ENCODE measurements at regions not wholly inside any gene's neighbourhood (a gene's known extent, or its start where the extent isn't known, plus 50 kb on each side); places are given as distances from the start of the nearest gene placed in this dataset.

- DNase-seq (ENCODE audit: low read depth) = no peak
- no peak for TF ChIP-seq CTCF (IDR thresholded peaks at IDR 0.05; ENCODE audit: low read depth, low read length, missing control alignments)
These were observed 391.9 kb upstream of the AKR1E2 start for GRCh38 chr10:4434105-4434504.

GRCh38 chr10:4431114-4431863, 394.7 kb upstream of the AKR1E2 start:
- no peak for TF ChIP-seq CTCF (IDR thresholded peaks at IDR 0.05; ENCODE audit: low read depth, low read length, missing control alignments)
- H3K4me3 ChIP-seq (ENCODE audit: low read depth, low read length) = no peak overlapping the region
- DNase-seq (ENCODE audit: low read depth) = no peak

More at GRCh38 chr10:4434105-4434504, 391.9 kb upstream of the AKR1E2 start:
- no peak overlapping the region for H3K4me3 ChIP-seq (ENCODE audit: low read depth, low read length)

GRCh38 chr10:4429571-4429970, 396.4 kb upstream of the AKR1E2 start:
- DNase-seq (ENCODE audit: low read depth) = no peak
- no peak overlapping the region for H3K4me3 ChIP-seq (ENCODE audit: low read depth, low read length)
- TF ChIP-seq CTCF (IDR thresholded peaks at IDR 0.05; ENCODE audit: low read depth, low read length, missing control alignments) = no peak

- no peak overlapping the region for H3K4me3 ChIP-seq (ENCODE audit: low read depth, low read length)
- DNase-seq (ENCODE audit: low read depth) = no peak
- no peak for TF ChIP-seq CTCF (IDR thresholded peaks at IDR 0.05; ENCODE audit: low read depth, low read length, missing control alignments)
These were observed 398.5 kb upstream of the AKR1E2 start for GRCh38 chr10:4427532-4427931.

GRCh38 chr10:4426866-4427265, 399.1 kb upstream of the AKR1E2 start:
- no peak overlapping the region for H3K4me3 ChIP-seq (ENCODE audit: low read depth, low read length)
- DNase-seq (ENCODE audit: low read depth) = no peak
- TF ChIP-seq CTCF (IDR thresholded peaks at IDR 0.05; ENCODE audit: low read depth, low read length, missing control alignments) = no peak

- H3K4me3 ChIP-seq (ENCODE audit: low read depth, low read length) = no peak overlapping the region
- no peak for DNase-seq (ENCODE audit: low read depth)
These were observed 416.7 kb upstream of the AKR1E2 start for GRCh38 chr10:4409319-4409718.

More at GRCh38 chr10:4409319-4409718, 416.7 kb upstream of the AKR1E2 start:
- TF ChIP-seq CTCF (IDR thresholded peaks at IDR 0.05; ENCODE audit: low read depth, low read length, missing control alignments) = no peak

All from GM12864 (cell line).